HL-60 (cell line): ENCODE measurements at regions not wholly inside any gene's neighbourhood (a gene's known extent, or its start where the extent isn't known, plus 50 kb on each side); places are given as distances from the start of the nearest gene placed in this dataset.

Experiments used
- CTCF ChIP-seq: IDR thresholded peaks from one replicate; pipeline ENCODE4 v1.5.1; 2011; ENCODE audit warnings: low read length, control low read depth, inconsistent platforms; ENCODE audit not compliant: insufficient read depth
- REST ChIP-seq: IDR thresholded peaks from 2 replicates; pipeline ENCODE4 v1.6.1; 2012; ENCODE audit warnings: low read depth; ENCODE audit not compliant: insufficient replicate concordance

- TF ChIP-seq CTCF (no peak), REST (no peak)
Measured at GRCh38 chr4:17283832-17284231, 228.1 kb downstream of the QDPR start.
